HG03135 (cell line): ENCODE measurements at regions not wholly inside any gene's neighbourhood (a gene's known extent, or its start where the extent isn't known, plus 50 kb on each side); places are given as distances from the start of the nearest gene placed in this dataset.

Experiments
- ATAC-seq: cut with Tn5 transposase; IDR thresholded peaks from one replicate; pipeline ENCODE4 v1.9.1; 2021; ENCODE audit warnings: mild to moderate bottlenecking, moderate library complexity; ENCODE audit not compliant: unreplicated experiment

DNA sequence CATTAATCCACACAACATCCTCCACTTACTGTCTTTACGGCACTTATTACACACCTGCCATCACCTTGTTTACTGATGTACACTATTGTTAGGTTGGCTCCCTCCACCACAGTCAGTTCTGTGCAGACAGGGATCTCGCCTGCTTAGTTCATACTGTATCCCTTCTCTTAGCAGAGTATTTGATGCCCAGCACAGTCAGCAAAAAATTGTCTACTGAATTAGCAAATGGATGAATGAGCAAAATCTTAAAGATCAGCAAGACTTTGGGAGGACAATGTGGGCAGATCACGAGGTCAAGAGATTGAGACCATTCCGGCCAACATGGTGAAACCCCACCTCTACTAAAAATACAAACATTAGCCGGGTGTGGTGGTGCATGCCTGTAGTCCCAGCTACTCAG is 109.8 kb upstream of the ATXN1 start:
- ATAC-seq, result no peak

DNA sequence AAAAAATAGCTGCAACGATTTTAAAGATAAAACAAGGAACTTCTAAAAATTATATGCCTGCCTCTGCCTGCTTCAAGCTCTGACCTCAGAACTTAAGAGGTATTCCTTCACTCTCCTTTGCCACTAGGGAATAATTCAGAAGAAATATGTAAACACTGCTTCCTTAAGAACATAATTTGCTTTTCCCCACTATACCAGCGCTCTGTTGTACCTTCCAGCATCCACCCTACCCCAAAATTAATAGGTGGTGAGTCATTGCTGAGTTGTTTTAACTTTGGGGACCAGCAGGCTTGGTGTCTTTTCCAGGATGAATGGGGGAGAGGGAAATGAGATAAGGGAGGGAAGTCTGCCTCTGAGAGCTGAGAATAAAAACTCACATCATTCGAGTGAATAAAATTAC is 107.7 kb upstream of the ATXN1 start:
- no peak for ATAC-seq

DNA sequence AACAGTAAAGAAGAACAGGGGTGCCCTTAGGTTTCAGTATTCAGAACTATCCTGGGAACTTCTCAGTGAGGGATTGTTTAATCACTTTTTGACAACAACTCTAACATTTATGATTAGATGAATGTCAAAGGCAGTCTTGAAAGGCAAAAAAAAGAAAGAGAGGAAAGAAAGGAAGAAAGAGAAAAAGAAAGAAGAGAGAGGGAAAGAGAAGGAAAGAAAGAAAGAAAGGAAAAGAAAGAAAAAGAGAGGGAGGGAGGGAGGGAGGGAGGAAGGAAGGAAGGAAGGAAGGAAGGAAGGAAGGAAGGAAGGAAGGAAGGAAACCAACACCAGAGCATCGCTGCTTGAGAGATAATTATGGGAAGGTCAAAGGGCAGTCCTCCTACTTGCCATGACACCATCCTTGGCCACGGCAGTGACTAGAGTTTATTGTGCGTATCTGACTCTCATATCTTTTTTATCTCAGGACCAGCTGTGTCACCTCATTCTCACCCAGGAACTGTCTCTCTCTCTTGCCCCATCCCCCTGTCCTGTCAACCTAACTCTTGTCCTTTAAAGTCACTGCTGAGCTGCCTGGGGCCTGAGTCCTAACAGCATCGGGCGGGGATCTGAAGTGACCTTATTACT is 96.8 kb upstream of the ATXN1 start:
- ATAC-seq, result no peak

DNA sequence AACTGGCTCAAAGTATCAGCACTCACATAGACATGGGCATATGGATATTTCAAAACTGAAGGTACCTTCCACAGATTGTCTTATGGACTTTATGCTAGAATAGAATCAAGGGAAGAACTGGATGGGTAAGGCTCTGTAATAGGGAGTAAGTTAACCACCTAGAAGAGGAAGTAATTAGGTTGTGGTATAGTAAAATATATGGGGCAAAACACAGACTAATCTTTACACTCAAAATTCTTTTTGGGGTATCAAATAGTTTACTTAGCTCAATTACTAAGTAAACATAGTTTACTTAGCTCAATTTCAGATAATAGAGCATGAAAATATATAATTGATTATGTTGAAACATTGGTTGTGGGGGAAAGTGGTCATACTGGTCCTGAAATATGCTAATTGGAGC is 94.2 kb upstream of the ATXN1 start:
- peak; percentile 27 for ATAC-seq

GRCh38 chr6:16854986-16855385 is 93.7 kb upstream of the ATXN1 start:
- ATAC-seq, result peak; percentile 72

DNA sequence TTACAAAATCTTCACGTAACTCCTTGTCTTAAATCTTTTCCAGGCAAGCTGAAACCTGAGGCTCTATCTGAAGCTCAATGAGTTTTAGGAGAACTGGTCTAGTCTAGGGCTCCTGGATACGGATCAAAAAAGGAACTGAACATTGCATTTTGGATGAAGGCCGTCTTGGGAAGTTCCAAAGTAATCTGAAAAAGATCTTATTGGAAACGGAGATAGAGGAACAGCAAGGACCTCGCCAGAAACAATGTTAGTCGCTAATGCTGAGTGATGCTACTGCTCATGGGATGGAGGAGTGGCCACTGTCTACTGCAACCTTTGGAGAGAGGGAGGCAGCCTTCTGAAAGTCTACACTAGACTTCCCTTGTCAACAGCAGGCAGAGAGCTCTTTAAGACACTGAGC is 91.4 kb upstream of the ATXN1 start:
- no peak for ATAC-seq

- no peak for ATAC-seq
Measured at GRCh38 chr6:16851758-16852157, 90.5 kb upstream of the ATXN1 start.

DNA sequence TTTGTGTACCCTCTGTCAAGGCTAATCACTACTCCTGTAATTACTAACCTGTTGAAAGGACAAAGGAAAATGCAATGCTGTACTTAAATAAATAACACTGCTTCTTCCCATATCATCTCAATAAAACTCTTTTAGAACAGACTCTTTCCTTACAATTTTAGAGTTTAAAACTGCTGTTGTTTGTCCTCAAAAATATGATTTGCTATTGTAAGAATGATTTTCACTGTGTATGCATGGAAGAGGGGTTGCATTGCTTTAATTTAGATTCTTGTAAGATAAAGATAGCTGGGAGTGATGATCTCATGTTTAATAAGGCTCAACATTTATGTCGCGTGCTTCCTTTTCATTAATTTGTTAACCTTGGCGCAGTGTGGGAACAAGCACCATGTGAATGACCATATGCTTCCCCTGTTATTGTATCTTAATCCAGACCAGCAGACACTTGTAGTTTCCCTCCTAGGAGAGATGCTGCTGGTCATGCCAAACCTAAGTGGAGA is 89.8 kb upstream of the ATXN1 start:
- no peak for ATAC-seq

DNA sequence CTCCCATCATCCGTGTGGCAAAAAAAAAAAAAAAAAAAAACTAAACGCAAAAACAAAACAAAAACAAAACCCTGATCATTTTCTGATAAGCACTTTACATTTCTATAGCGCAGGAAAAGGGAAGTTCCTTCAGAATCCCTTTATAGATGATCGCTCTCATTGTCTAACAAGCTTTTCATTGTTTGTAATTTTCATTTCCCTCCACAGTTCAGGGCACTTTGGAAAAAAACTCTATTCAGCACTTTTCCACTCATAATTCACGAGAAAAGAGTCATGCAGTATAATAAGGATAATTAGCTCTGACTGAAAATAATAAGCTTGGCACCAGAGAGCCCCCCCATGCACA is 89.4 kb upstream of the ATXN1 start:
- ATAC-seq, result no peak

DNA sequence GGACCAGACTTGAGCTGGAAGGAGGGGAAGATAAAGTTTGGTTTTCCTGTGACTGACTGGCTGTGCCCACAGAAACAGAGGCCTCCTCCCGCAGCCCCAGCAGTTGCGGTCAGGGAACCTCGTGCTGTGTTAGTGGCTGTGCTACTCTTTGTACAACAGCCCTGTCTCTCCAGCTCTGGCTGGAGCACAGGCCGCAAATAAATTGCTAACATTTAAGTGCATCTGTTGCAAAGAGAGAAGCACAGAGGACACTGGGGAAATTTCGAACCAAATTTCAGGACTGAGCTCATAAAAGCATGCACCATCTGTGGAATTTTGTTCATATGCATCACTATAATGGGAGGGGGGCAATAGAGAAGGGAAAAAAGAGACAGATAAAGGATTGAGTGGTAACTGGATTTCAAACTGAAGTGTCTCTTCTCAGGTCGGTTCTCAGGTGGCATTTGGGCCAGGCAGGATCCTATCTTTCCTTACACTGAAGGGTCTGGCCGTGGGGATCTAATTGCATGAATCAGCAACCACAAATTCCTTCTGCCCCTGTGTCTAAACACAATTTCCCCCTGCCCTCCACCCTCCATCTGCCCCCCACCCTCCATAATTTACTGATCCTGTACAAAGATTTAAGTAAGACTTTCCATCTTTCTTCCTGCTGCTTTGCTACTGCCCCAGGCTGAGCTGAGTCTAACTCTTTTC is 88.9 kb upstream of the ATXN1 start:
- ATAC-seq, result no peak

- no peak for ATAC-seq
Measured at GRCh38 chr6:16849280-16849987, 88.2 kb upstream of the ATXN1 start.

GRCh38 chr6:16846399-16846778 is 85.1 kb upstream of the ATXN1 start:
- ATAC-seq, result no peak

DNA sequence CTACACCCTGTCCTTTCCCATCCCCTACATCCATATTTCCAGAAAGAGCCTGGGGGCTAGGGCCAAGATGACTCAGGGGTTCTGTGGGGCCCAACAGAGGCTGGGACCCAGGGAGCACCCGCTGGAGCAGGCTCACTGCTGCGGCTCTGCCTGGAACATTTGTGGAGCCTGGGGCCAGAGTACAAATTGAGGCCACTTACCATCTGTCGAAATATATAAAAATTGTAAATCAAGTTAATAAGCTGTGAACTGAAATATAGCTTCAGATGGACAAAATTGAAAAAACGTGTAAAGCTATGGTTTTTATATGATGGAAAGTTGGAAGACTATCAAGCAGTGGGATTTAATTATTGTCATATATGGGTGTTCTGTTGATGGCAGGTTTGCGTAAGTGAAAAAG is 82.9 kb upstream of the ATXN1 start:
- ATAC-seq, result no peak

GRCh38 chr6:16842676-16843075 is 81.4 kb upstream of the ATXN1 start:
- no peak for ATAC-seq

GRCh38 chr6:16841241-16841640 is 80.0 kb upstream of the ATXN1 start:
- ATAC-seq, result no peak

- ATAC-seq, result no peak
Measured at GRCh38 chr6:16840725-16841124, 79.5 kb upstream of the ATXN1 start.

GRCh38 chr6:16840291-16840690 is 79.0 kb upstream of the ATXN1 start:
- ATAC-seq, result no peak

GRCh38 chr6:16839631-16840179 is 78.4 kb upstream of the ATXN1 start:
- no peak for ATAC-seq

DNA sequence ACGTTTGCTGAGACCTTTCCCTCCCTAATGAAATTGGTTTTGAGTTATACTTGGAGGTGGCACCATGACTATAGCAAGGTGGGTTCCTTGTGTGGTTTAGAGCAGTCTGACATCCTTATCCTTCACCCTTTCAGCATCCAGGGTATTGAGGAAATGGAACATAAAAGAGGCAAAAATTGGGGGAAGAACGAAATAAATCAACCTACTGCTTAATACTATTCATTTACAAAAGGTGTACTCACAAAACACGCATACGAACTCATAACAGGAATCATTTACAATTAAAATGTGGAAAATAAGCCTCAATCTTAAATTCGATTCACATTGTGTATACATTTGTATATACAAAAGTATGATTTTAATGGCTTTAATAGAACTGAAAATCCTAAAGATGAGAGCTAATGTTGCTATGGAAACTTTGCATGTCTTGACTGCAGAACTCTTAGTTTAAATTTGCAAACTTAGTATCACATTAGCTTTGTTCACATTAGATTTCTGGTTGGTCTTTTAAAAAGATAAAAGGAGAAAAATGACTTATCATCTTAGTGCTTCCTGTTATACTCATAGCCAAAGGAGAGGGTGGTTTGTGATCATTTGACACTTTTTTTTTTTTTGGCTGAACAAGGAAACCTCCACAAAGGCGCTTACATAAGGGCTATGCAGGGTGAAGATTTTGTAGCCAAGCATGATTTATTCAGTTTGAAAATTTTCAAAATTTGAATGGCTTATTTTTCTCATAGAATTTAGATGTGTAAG is 76.1 kb upstream of the ATXN1 start:
- no peak for ATAC-seq

DNA sequence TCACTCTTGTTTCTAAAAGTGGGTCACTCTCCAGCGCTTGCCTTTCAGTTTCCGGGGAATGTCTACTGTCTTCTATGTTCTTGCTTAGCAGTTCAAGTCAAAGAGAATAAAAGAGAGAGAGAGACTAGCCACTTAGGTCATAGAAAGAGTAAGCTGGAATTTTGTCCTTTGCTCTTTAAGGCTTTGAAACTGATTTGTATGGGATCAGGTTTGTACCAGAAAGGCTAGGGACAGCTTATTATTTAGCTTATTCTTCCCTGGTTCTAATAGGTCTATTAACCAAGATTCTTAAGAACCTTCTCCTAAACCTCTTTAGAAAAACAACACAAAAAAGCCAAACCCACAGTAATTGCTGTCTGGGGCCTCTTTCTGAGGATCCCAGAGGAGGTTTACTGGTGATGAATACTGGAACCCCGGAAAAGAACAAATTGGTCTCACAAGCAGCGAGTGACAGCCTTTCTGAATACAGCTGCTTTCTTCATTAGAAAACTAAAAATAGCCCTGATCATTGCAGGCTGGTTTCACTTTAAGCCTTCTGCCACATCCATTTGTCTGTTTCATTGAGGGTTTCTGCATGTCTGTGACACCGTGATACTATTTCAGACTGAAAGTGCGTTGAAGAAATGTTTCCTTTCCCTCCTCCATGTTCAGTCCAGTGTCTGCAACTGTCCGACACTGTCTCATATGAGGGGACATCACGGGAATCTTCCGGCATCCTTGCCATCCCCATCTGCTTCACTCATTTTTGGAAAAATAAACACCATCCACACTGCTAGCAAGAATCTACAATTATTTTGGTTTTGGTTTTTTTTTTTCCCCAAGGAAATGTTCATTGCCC is 75.1 kb upstream of the ATXN1 start:
- ATAC-seq, result peak; percentile 83
